ENCODE measurements at regions not wholly inside any gene's neighbourhood (a gene's known extent, or its start where the extent isn't known, plus 50 kb on each side); places are given as distances from the start of the nearest gene placed in this dataset.

GRCh38 chr5:136924490-136924889 lies 559.1 kb upstream of the TRPC7 start:
- Histone ChIP-seq H2BK12ac (ENCODE audit: low read length in 2 of 2) (no peak overlapping the region), H2BK15ac (ENCODE audit: low read depth, poor library complexity, severe bottlenecking) (no peak overlapping the region), H2AFZ (ENCODE audit: low read depth, low read length) (no peak overlapping the region), H2AK5ac (ENCODE audit: low read length, severe bottlenecking) (no peak overlapping the region), H2BK5ac (ENCODE audit: low read depth, low read length, poor library complexity, severe bottlenecking) (no peak overlapping the region), H3K9me3 (ENCODE audit: control insufficient read depth, low read length) (no peaks in the 10 kb centered on the region), H3K4ac (ENCODE audit: low read depth in 1 of 2, low read length in 2 of 2) (no peak overlapping the region), H4K91ac (ENCODE audit: low read length) (no peak overlapping the region), H3K36me3 (ENCODE audit: control insufficient read depth in 1 of 2, insufficient read depth in 2 of 2, low read depth in 1 of 2, low read length in 2 of 2) (no peaks in the 10 kb centered on the region), H3K9ac (ENCODE audit: low read length) (no peak overlapping the region), H3K27ac (ENCODE audit: low read length, poor library complexity, severe bottlenecking) (no peak overlapping the region), H3K14ac (ENCODE audit: low read length in 2 of 2) (no peak overlapping the region), H3K27me3 (ENCODE audit: control insufficient read depth in 1 of 2, insufficient read depth in 1 of 2, low read length in 2 of 2) (peaks cover 0 to 17% of the 10 kb centered on the region in 2 experiments), H3K4me2 (ENCODE audit: low read length, poor library complexity, severe bottlenecking) (no peak overlapping the region), H2BK120ac (ENCODE audit: low read depth, low read length) (no peak overlapping the region), H3K4me3 (ENCODE audit: insufficient read depth in 1 of 2, low read depth in 1 of 2, low read length in 2 of 2) (no peak overlapping the region), H3K23ac (ENCODE audit: low read length in 2 of 2) (no peak overlapping the region), H3K4me1 (ENCODE audit: control insufficient read depth, insufficient read depth, low read depth, low read length) (no peaks in the 10 kb centered on the region), H4K8ac (ENCODE audit: low read length) (no peak overlapping the region), H3K18ac (ENCODE audit: low read depth in 1 of 2, low read length in 2 of 2) (no peak overlapping the region), H3K79me1 (replicated peaks; ENCODE audit: low read length, poor library complexity, severe bottlenecking) (no peaks in the 10 kb centered on the region)
- no CpG with 5 or more reads among the region's 1 CpG for WGBS
- no peak for DNase-seq

DNA sequence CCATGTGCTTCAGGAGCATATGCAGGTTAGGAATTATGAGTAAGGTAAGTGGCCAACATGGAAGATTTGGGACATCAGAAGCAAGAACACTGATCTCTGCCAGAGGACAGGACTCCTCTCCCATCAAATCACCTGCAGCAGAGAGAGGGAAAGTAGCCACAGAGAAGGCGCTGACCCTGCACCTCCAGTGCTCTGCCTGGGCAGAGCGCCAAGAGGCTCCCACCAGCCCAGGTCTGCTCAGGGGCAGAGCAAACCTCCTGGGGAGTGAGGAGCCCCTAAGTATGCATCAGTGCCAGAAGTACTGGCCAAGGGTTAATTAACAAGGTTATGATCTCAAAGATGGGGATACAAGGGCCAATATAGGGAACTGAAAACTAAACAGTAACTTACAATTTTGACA lies 545.3 kb upstream of the TRPC7 start:
- H3K18ac ChIP-seq (ENCODE audit: low read depth in 1 of 2, low read length in 2 of 2), result no peak overlapping the region
- no peak overlapping the region for H3K4ac ChIP-seq (ENCODE audit: low read depth in 1 of 2, low read length in 2 of 2)
- H3K23ac ChIP-seq (ENCODE audit: low read length in 2 of 2), result no peak overlapping the region
- H3K9ac ChIP-seq (ENCODE audit: low read length), result no peak overlapping the region
- H3K4me2 ChIP-seq (ENCODE audit: low read length, poor library complexity, severe bottlenecking), result no peak overlapping the region
- no peak overlapping the region for H2BK12ac ChIP-seq (ENCODE audit: low read length in 2 of 2)
- no peak overlapping the region for H3K27ac ChIP-seq (ENCODE audit: low read length, poor library complexity, severe bottlenecking)
- H4K91ac ChIP-seq (ENCODE audit: low read length), result no peak overlapping the region
- H2BK15ac ChIP-seq (ENCODE audit: low read depth, poor library complexity, severe bottlenecking), result no peak overlapping the region
- H3K4me1 ChIP-seq (ENCODE audit: control insufficient read depth, insufficient read depth, low read depth, low read length), result no peaks in the 10 kb centered on the region
- H2BK5ac ChIP-seq (ENCODE audit: low read depth, low read length, poor library complexity, severe bottlenecking), result no peak overlapping the region
- H2AFZ ChIP-seq (ENCODE audit: low read depth, low read length), result no peak overlapping the region
- no peaks in the 10 kb centered on the region for H3K36me3 ChIP-seq (ENCODE audit: control insufficient read depth in 1 of 2, insufficient read depth in 2 of 2, low read depth in 1 of 2, low read length in 2 of 2)
- no peak for DNase-seq
- no peaks in the 10 kb centered on the region for H3K9me3 ChIP-seq (ENCODE audit: control insufficient read depth, low read length)
- no peaks in the 10 kb centered on the region for H3K27me3 ChIP-seq (ENCODE audit: control insufficient read depth in 1 of 2, insufficient read depth in 1 of 2, low read length in 2 of 2)
- 73% methylated on average over 2 of the region's 2 CpGs for WGBS
- no peak overlapping the region for H4K8ac ChIP-seq (ENCODE audit: low read length)
- H3K4me3 ChIP-seq (ENCODE audit: insufficient read depth in 1 of 2, low read depth in 1 of 2, low read length in 2 of 2), result no peak overlapping the region
- H2AK5ac ChIP-seq (ENCODE audit: low read length, severe bottlenecking), result no peak overlapping the region
- no peak overlapping the region for H2BK120ac ChIP-seq (ENCODE audit: low read depth, low read length)
- no peaks in the 10 kb centered on the region for H3K79me1 ChIP-seq (replicated peaks; ENCODE audit: low read length, poor library complexity, severe bottlenecking)
- H3K14ac ChIP-seq (ENCODE audit: low read length in 2 of 2), result no peak overlapping the region

DNA sequence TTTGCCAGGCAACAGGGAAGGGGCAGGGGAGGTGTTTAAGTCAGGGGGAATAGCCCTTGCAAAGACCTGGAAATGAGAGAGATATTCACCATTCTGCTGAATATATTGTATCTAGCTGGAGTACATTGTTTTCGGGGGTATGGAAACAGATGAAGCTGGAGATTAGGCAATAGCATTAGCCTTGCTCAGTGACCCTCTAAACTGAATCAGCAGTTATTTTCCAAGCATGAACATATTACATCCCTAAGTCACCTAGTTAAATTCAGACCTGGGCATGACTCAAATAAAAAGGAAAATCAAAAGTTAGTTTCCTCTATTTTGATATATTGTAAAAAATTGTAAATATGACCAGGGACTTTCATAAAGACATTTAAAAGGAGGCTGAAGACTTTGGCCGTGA lies 544.6 kb upstream of the TRPC7 start:
- no peak overlapping the region for H3K27ac ChIP-seq (ENCODE audit: low read length, poor library complexity, severe bottlenecking)
- H3K4me1 ChIP-seq (ENCODE audit: control insufficient read depth, insufficient read depth, low read depth, low read length), result no peaks in the 10 kb centered on the region
- no peaks in the 10 kb centered on the region for H3K27me3 ChIP-seq (ENCODE audit: control insufficient read depth in 1 of 2, insufficient read depth in 1 of 2, low read length in 2 of 2)
- no peak overlapping the region for H2BK5ac ChIP-seq (ENCODE audit: low read depth, low read length, poor library complexity, severe bottlenecking)
- H3K18ac ChIP-seq (ENCODE audit: low read depth in 1 of 2, low read length in 2 of 2), result no peak overlapping the region
- no peak for DNase-seq
- H2AK5ac ChIP-seq (ENCODE audit: low read length, severe bottlenecking), result no peak overlapping the region
- H2AFZ ChIP-seq (ENCODE audit: low read depth, low read length), result no peak overlapping the region
- no peaks in the 10 kb centered on the region for H3K9me3 ChIP-seq (ENCODE audit: control insufficient read depth, low read length)
- no peak overlapping the region for H3K4me2 ChIP-seq (ENCODE audit: low read length, poor library complexity, severe bottlenecking)
- H4K91ac ChIP-seq (ENCODE audit: low read length), result no peak overlapping the region
- H3K36me3 ChIP-seq (ENCODE audit: control insufficient read depth in 1 of 2, insufficient read depth in 2 of 2, low read depth in 1 of 2, low read length in 2 of 2), result no peaks in the 10 kb centered on the region
- H3K4ac ChIP-seq (ENCODE audit: low read depth in 1 of 2, low read length in 2 of 2), result no peak overlapping the region
- H3K79me1 ChIP-seq (replicated peaks; ENCODE audit: low read length, poor library complexity, severe bottlenecking), result no peaks in the 10 kb centered on the region
- H2BK12ac ChIP-seq (ENCODE audit: low read length in 2 of 2), result no peak overlapping the region
- H2BK120ac ChIP-seq (ENCODE audit: low read depth, low read length), result no peak overlapping the region
- H3K9ac ChIP-seq (ENCODE audit: low read length), result no peak overlapping the region
- no peak overlapping the region for H3K23ac ChIP-seq (ENCODE audit: low read length in 2 of 2)
- WGBS, result 61% methylated on average over 1 of the region's 2 CpGs
- H2BK15ac ChIP-seq (ENCODE audit: low read depth, poor library complexity, severe bottlenecking), result no peak overlapping the region
- no peak overlapping the region for H3K14ac ChIP-seq (ENCODE audit: low read length in 2 of 2)
- no peak overlapping the region for H4K8ac ChIP-seq (ENCODE audit: low read length)
- H3K4me3 ChIP-seq (ENCODE audit: insufficient read depth in 1 of 2, low read depth in 1 of 2, low read length in 2 of 2), result no peak overlapping the region

DNA sequence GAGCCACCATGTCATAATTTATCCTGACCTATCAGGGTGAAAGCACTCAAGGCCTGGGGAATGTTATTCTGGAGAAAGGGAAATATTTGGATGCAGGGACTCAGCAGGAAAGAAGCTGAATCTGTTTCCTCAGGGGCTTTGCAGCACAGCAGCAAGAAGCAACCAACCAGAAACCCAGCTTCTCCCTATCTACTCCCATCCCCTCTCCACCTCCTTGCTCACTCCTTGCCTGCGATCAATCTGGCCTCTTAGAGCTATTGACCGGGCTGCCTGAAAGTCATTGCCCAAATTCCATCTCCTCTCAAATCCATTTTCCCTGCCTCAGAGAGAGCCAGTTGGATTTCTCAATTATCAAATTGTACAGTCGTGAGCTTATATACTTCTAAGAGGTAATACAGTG lies 542.0 kb upstream of the TRPC7 start:
- Histone ChIP-seq H2AFZ (ENCODE audit: low read depth, low read length) (no peak overlapping the region), H3K4ac (ENCODE audit: low read depth in 1 of 2, low read length in 2 of 2) (no peak overlapping the region), H3K4me1 (ENCODE audit: control insufficient read depth, insufficient read depth, low read depth, low read length) (no peaks in the 10 kb centered on the region), H2BK120ac (ENCODE audit: low read depth, low read length) (no peak overlapping the region), H3K9ac (ENCODE audit: low read length) (no peak overlapping the region), H3K9me3 (ENCODE audit: control insufficient read depth, low read length) (peaks cover 5% of the 10 kb centered on the region), H2BK12ac (ENCODE audit: low read length in 2 of 2) (no peak overlapping the region), H3K36me3 (ENCODE audit: control insufficient read depth in 1 of 2, insufficient read depth in 2 of 2, low read depth in 1 of 2, low read length in 2 of 2) (no peaks in the 10 kb centered on the region), H3K23ac (ENCODE audit: low read length in 2 of 2) (no peak overlapping the region), H3K4me2 (ENCODE audit: low read length, poor library complexity, severe bottlenecking) (no peak overlapping the region), H2BK15ac (ENCODE audit: low read depth, poor library complexity, severe bottlenecking) (no peak overlapping the region), H3K14ac (ENCODE audit: low read length in 2 of 2) (no peak overlapping the region), H3K27me3 (ENCODE audit: control insufficient read depth in 1 of 2, insufficient read depth in 1 of 2, low read length in 2 of 2) (no peaks in the 10 kb centered on the region), H2BK5ac (ENCODE audit: low read depth, low read length, poor library complexity, severe bottlenecking) (no peak overlapping the region), H3K79me1 (replicated peaks; ENCODE audit: low read length, poor library complexity, severe bottlenecking) (no peaks in the 10 kb centered on the region), H3K4me3 (ENCODE audit: insufficient read depth in 1 of 2, low read depth in 1 of 2, low read length in 2 of 2) (no peak overlapping the region), H2AK5ac (ENCODE audit: low read length, severe bottlenecking) (no peak overlapping the region), H4K8ac (ENCODE audit: low read length) (no peak overlapping the region), H4K91ac (ENCODE audit: low read length) (no peak overlapping the region), H3K18ac (ENCODE audit: low read depth in 1 of 2, low read length in 2 of 2) (no peak overlapping the region), H3K27ac (ENCODE audit: low read length, poor library complexity, severe bottlenecking) (no peak overlapping the region)
- DNase-seq, result no peak
- whole genome bisulfite sequencing, result 40% methylated on average over 3 of the region's 3 CpGs
